ENCODE measurements at regions not wholly inside any gene's neighbourhood (a gene's known extent, or its start where the extent isn't known, plus 50 kb on each side); places are given as distances from the start of the nearest gene placed in this dataset.

DNA sequence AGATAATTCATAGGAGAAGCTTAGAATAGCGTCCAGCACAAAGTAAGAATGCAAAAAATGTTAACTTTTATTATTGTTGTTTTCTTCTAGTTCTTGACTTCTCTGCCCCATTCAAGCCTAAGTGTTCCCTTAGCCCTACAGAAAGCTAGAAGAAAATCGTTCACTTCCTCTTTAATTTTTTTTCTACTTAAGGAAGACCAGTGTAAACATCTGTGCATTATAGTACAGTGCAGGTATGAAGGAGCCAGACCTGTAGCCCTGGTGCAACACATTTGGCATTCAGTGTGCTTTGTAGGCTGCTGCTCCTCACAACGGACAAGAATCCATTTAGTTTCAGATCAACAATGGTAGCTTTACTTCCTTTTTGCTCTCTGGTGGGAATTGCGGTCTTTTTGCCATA lies 127.8 kb upstream of the SLC7A14 start:
- TF ChIP-seq, protein P1, sequence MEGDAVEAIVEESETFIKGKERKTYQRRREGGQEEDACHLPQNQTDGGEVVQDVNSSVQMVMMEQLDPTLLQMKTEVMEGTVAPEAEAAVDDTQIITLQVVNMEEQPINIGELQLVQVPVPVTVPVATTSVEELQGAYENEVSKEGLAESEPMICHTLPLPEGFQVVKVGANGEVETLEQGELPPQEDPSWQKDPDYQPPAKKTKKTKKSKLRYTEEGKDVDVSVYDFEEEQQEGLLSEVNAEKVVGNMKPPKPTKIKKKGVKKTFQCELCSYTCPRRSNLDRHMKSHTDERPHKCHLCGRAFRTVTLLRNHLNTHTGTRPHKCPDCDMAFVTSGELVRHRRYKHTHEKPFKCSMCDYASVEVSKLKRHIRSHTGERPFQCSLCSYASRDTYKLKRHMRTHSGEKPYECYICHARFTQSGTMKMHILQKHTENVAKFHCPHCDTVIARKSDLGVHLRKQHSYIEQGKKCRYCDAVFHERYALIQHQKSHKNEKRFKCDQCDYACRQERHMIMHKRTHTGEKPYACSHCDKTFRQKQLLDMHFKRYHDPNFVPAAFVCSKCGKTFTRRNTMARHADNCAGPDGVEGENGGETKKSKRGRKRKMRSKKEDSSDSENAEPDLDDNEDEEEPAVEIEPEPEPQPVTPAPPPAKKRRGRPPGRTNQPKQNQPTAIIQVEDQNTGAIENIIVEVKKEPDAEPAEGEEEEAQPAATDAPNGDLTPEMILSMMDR (IDR thresholded peaks at IDR 0.05; ENCODE audit: insufficient read depth, low read depth, low read length), result no peak
- TF ChIP-seq EZH2 (IDR thresholded peaks at IDR 0.05; ENCODE audit: insufficient read depth, low read length), result no peak
